Stimulated activated naive B cell treated with anti-CD40 and anti-IgM and Interleukin-4, amounts not matched to agents 10 μg/mL and 1 μg/mL and 100 μg/mL, for 72 hours (primary cell): ENCODE measurements at regions not wholly inside any gene's neighbourhood (a gene's known extent, or its start where the extent isn't known, plus 50 kb on each side); places are given as distances from the start of the nearest gene placed in this dataset.

Source experiments
- ATAC-seq, 2 donors: fragments of 150-1000 bp; cut with Tn5 transposase; replicated peaks; 2 replicates each; pipeline ENCODE4 v1.10.0; 2021; ENCODE audit warnings: moderate library complexity in 1 of 2
- DNase-seq: peaks from one replicate; pipeline ENCODE4 v3.0.0; 2021
- H3K27ac Mint-ChIP-seq: one replicate; pipeline ENCODE4 v1.8.0; 2022; ENCODE audit warnings: mild to moderate bottlenecking, mixed read lengths
- H3K27me3 Mint-ChIP-seq, 2 donors: one replicate each; pipeline ENCODE4 v1.8.0; 2022; ENCODE audit warnings: mixed read lengths in 2 of 2
- H3K36me3 Mint-ChIP-seq, 2 donors: one replicate each; pipeline ENCODE4 v1.8.0; 2022; ENCODE audit warnings: mixed read lengths in 2 of 2, mild to moderate bottlenecking in 1 of 2
- H3K4me1 Mint-ChIP-seq, 2 donors: one replicate each; pipeline ENCODE4 v1.8.0; 2022; ENCODE audit warnings: mixed read lengths in 2 of 2, mild to moderate bottlenecking in 1 of 2
- H3K4me3 Mint-ChIP-seq, 2 donors: one replicate each; pipeline ENCODE4 v1.8.0; 2022; ENCODE audit warnings: mild to moderate bottlenecking in 2 of 2, mixed read lengths in 2 of 2, moderate library complexity in 1 of 2
- H3K9me3 Mint-ChIP-seq, 2 donors: one replicate each; pipeline ENCODE4 v1.8.0; 2022; ENCODE audit warnings: mixed read lengths in 2 of 2, mild to moderate bottlenecking in 1 of 2

- Mint-ChIP-seq H3K27ac (no peak overlapping the region), H3K36me3 (no peaks in the 10 kb centered on the region), H3K27me3 (peaks cover 63 to 68% of the 10 kb centered on the region in 2 donors), H3K4me1 (no peaks in the 10 kb centered on the region), H3K4me3 (no peak overlapping the region), H3K9me3 (no peaks in the 10 kb centered on the region)
- DNase-seq (no peak), ATAC-seq (no peak)
These were observed 220.7 kb downstream of the ENGASE start for GRCh38 chr17:79295307-79295706.

DNA sequence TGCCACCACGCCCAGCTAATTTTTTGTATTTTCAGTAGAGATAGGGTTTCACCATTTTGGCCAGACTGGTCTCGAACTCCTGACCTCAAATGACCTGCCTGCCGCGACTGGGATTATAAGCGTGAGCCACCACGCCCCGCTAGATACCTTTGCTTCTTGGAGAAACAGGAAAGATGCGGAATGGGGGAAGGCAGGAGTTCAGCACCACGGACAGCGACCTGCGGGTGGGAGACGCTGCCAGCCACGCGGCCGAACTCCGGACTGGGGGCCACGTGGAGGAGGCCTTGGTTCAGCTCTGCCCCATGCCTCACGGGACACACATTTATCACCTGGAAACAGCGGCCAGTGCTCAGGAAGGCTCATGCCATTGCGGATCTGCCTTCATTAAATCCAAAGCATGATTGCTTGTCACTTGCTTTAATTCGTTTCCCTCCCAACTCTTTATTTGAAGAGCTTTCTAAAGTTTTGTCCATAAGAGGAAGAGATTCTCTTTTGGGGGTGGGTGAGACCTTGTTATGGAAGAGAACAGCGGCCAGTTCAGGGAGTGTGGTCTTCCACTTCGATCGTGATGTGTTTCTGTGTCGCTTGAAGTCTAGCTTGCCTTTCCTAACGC lies 219.9 kb downstream of the ENGASE start:
- H3K27me3 Mint-ChIP-seq, result peaks cover 64 to 65% of the 10 kb centered on the region in 2 donors
- H3K27ac Mint-ChIP-seq, result no peak overlapping the region
- no peak for DNase-seq

GRCh38 chr17:79292501-79292900 lies 217.9 kb downstream of the ENGASE start:
- ATAC-seq (no peak), DNase-seq (no peak)
- Mint-ChIP-seq H3K27ac (no peak overlapping the region), H3K4me1 (no peaks in the 10 kb centered on the region), H3K4me3 (no peak overlapping the region), H3K36me3 (no peaks in the 10 kb centered on the region), H3K9me3 (no peaks in the 10 kb centered on the region), H3K27me3 (peaks cover 68 to 70% of the 10 kb centered on the region in 2 donors)

More for the DNA sequence above, 219.9 kb downstream of the ENGASE start:
- H3K9me3 Mint-ChIP-seq, result no peaks in the 10 kb centered on the region
- no peak overlapping the region for H3K4me3 Mint-ChIP-seq
- ATAC-seq, result no peak
- H3K4me1 Mint-ChIP-seq, result no peaks in the 10 kb centered on the region
- H3K36me3 Mint-ChIP-seq, result no peaks in the 10 kb centered on the region

DNA sequence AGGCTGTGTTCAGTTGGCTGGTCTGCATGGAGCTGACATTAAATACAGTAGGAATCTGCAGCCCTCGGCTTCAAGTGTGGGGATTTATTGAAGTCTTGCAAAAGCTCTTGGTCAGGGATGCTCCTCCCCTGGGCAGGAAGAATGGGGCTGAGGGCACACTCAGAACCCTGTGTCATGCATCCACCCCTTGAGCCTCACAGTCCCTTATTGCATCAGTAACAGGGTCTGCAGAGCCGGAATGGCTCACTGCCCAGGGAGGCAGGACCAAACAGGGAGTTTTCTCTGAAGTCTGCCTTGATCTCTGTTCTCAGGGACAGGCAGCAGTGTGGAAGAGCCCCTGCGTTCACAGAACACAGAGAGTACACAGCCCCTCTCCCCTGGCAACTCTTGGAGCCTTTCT lies 216.8 kb downstream of the ENGASE start:
- peaks cover 61 to 68% of the 10 kb centered on the region in 2 donors for H3K27me3 Mint-ChIP-seq
- no peaks in the 10 kb centered on the region for H3K9me3 Mint-ChIP-seq
- H3K4me3 Mint-ChIP-seq, result no peak overlapping the region
- ATAC-seq (no peak), DNase-seq (no peak)
- no peaks in the 10 kb centered on the region for H3K36me3 Mint-ChIP-seq
- no peak overlapping the region for H3K27ac Mint-ChIP-seq
- peaks cover 0 to 1% of the 10 kb centered on the region in 2 donors for H3K4me1 Mint-ChIP-seq

DNA sequence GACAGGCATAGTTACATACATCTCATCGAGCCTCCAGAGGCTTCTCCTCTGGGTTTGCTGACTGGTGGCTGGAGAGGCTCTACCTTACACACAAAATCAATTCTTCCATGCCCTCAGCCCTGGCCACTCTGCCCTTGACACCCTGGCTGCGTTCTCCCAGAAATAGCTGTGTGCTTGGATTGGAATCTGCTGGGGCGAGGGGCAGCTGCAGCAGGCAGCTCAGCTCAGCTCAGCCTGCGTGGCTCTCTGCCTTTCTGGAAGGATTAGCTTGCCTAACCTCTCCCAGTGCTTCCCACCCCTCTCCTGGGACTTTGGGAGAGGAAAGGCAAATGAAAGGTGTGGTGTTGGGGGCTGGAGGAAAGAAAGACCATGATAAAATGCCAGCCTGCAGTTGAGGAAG lies 216.1 kb downstream of the ENGASE start:
- H3K27me3 Mint-ChIP-seq, result peaks cover 60 to 69% of the 10 kb centered on the region in 2 donors
- peaks cover 0 to 3% of the 10 kb centered on the region in 2 donors for H3K4me1 Mint-ChIP-seq
- ATAC-seq, result no peak
- H3K36me3 Mint-ChIP-seq, result no peaks in the 10 kb centered on the region
- H3K9me3 Mint-ChIP-seq, result no peaks in the 10 kb centered on the region
- no peak overlapping the region for H3K27ac Mint-ChIP-seq
- H3K4me3 Mint-ChIP-seq, result no peak overlapping the region
- DNase-seq, result no peak

- Mint-ChIP-seq H3K27me3 (peaks cover 52 to 60% of the 10 kb centered on the region in 2 donors), H3K9me3 (no peaks in the 10 kb centered on the region), H3K4me1 (peaks cover 0 to 3% of the 10 kb centered on the region in 2 donors), H3K4me3 (no peak overlapping the region), H3K27ac (no peak overlapping the region), H3K36me3 (no peaks in the 10 kb centered on the region)
- ATAC-seq, result no peak
- no peak for DNase-seq
These were observed 214.3 kb downstream of the ENGASE start for GRCh38 chr17:79288950-79289349.

GRCh38 chr17:79286440-79286839 lies 211.8 kb downstream of the ENGASE start:
- Mint-ChIP-seq H3K36me3 (no peaks in the 10 kb centered on the region), H3K27ac (no peak overlapping the region), H3K4me3 (no peak overlapping the region), H3K9me3 (no peaks in the 10 kb centered on the region), H3K4me1 (peaks cover 0 to 3% of the 10 kb centered on the region in 2 donors), H3K27me3 (peaks cover 43 to 53% of the 10 kb centered on the region in 2 donors)
- ATAC-seq (no peak), DNase-seq (no peak)

DNA sequence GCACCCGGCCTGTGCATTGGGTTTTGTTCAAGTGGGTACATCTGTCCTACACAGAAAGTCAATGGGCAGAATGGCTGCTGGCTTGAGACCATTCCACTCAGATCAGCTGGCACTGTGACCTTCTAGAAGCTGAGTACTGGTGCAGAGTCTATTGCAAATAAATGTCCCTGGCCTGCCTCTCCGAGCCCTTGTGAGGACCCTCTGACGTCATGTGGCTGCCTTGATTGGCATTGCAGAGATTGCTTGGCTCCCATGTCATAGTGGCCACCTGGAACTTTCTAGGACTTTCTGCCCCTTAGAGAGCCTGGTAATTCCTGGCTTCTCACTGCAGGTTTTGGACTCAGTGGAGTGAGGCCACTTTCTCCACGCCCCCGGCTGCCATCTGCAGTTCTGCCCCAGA lies 211.3 kb downstream of the ENGASE start:
- no peak for DNase-seq
- Mint-ChIP-seq H3K4me3 (no peak overlapping the region), H3K9me3 (no peaks in the 10 kb centered on the region), H3K36me3 (no peaks in the 10 kb centered on the region), H3K4me1 (peaks cover 0 to 3% of the 10 kb centered on the region in 2 donors), H3K27ac (no peak overlapping the region), H3K27me3 (peaks cover 39 to 50% of the 10 kb centered on the region in 2 donors)
- peak in 1 of 2 donors; percentile 41 for ATAC-seq

DNA sequence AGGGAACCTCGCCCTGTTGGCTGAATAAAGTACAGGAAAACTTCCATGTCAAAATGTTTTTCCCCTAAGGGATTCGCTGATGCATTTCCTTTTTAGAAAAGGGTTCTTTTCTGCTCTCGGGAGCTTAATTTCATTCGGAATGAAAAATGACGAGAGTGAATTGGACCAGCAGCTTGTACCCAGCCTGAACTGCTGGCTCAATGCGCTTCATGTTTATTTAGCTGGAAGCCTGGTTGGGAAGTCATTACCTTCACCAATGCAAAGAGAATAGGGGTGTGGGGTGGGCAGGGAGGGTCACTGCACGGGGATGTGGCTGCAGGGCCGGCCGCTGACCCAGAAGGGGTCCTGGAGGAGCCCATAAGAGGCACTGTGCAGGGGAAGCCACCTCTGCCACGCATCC lies 207.7 kb downstream of the ENGASE start:
- H3K36me3 Mint-ChIP-seq, result no peaks in the 10 kb centered on the region
- no peaks in the 10 kb centered on the region for H3K9me3 Mint-ChIP-seq
- peaks cover 0 to 3% of the 10 kb centered on the region in 2 donors for H3K4me1 Mint-ChIP-seq
- DNase-seq (no peak), ATAC-seq (no peak)
- H3K27me3 Mint-ChIP-seq, result peaks cover 17 to 24% of the 10 kb centered on the region in 2 donors
- H3K27ac Mint-ChIP-seq, result no peak overlapping the region
- H3K4me3 Mint-ChIP-seq, result no peak overlapping the region

DNA sequence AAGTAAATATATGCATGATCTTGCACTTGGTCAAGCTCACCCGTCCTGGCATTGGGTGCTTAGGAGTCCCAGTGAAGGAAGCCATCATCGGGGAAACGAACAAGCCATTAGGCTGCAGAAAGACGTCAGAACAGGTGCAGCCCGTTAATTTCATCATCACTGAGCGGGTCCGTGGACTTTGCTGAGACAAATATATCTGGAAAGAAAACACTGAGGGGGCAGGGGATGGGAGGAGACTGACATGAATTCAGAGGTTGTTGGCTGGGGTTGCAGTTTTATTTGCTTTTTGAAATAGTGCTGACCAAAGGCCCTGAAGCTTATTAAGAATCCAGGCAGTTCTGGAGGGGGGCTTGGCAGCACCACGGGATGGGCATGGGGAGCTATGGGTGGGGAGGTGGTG lies 207.2 kb downstream of the ENGASE start:
- Mint-ChIP-seq H3K9me3 (no peaks in the 10 kb centered on the region), H3K36me3 (no peaks in the 10 kb centered on the region), H3K27me3 (peaks cover 14 to 24% of the 10 kb centered on the region in 2 donors), H3K27ac (no peak overlapping the region), H3K4me3 (no peak overlapping the region), H3K4me1 (peaks cover 0 to 3% of the 10 kb centered on the region in 2 donors)
- no peak for ATAC-seq
- no peak for DNase-seq

GRCh38 chr17:79280866-79281572 lies 206.4 kb downstream of the ENGASE start:
- DNase-seq (no peak), ATAC-seq (no peak)
- peaks cover 7 to 17% of the 10 kb centered on the region in 2 donors for H3K27me3 Mint-ChIP-seq
- no peak overlapping the region for H3K27ac Mint-ChIP-seq
- H3K4me1 Mint-ChIP-seq, result no peaks in the 10 kb centered on the region
- H3K4me3 Mint-ChIP-seq, result no peak overlapping the region
- no peaks in the 10 kb centered on the region for H3K36me3 Mint-ChIP-seq
- no peaks in the 10 kb centered on the region for H3K9me3 Mint-ChIP-seq

GRCh38 chr17:79280010-79280409 lies 205.4 kb downstream of the ENGASE start:
- H3K27ac Mint-ChIP-seq, result no peak overlapping the region
- DNase-seq, result no peak
- peaks cover 0 to 3% of the 10 kb centered on the region in 2 donors for H3K4me1 Mint-ChIP-seq
- H3K4me3 Mint-ChIP-seq, result no peak overlapping the region
- ATAC-seq, result no peak
- no peaks in the 10 kb centered on the region for H3K9me3 Mint-ChIP-seq
- H3K36me3 Mint-ChIP-seq, result no peaks in the 10 kb centered on the region
- H3K27me3 Mint-ChIP-seq, result peaks cover 12 to 16% of the 10 kb centered on the region in 2 donors

DNA sequence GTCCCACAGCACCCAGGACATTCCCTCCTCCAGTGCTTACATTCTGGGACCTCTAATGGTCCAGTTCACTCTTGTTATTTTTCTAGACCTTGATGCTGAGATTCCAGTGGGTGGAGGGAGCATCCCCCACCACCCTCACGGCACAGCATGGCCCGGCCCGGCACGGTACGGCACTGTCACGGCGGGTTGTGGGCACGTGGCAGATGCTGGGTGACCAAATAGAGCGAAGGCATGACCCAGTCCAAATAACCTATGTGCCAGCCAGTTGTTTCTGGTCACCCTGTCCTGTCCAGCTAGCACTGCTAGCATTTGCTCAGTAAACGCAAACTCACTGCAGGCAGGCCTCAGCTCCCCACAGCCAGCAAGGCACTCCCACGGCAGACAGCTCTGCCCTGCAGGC lies 204.7 kb downstream of the ENGASE start:
- H3K27ac Mint-ChIP-seq, result no peak overlapping the region
- ATAC-seq, result no peak
- no peak overlapping the region for H3K4me3 Mint-ChIP-seq
- H3K36me3 Mint-ChIP-seq, result no peaks in the 10 kb centered on the region
- DNase-seq, result no peak
- no peaks in the 10 kb centered on the region for H3K9me3 Mint-ChIP-seq
- H3K27me3 Mint-ChIP-seq, result peaks cover 16 to 17% of the 10 kb centered on the region in 2 donors
- H3K4me1 Mint-ChIP-seq, result peaks cover 0 to 4% of the 10 kb centered on the region in 2 donors

GRCh38 chr17:79276821-79277220 lies 202.2 kb downstream of the ENGASE start:
- Mint-ChIP-seq H3K4me1 (peaks cover 0 to 4% of the 10 kb centered on the region in 2 donors), H3K9me3 (no peaks in the 10 kb centered on the region), H3K27me3 (peaks cover 21 to 25% of the 10 kb centered on the region in 2 donors), H3K4me3 (no peak overlapping the region), H3K27ac (no peak overlapping the region), H3K36me3 (no peaks in the 10 kb centered on the region)
- ATAC-seq (no peak), DNase-seq (no peak)

GRCh38 chr17:79273660-79274059 lies 199.0 kb downstream of the ENGASE start:
- H3K36me3 Mint-ChIP-seq, result no peaks in the 10 kb centered on the region
- no peak overlapping the region for H3K4me3 Mint-ChIP-seq
- ATAC-seq, result no peak
- peaks cover 43 to 46% of the 10 kb centered on the region in 2 donors for H3K27me3 Mint-ChIP-seq
- DNase-seq, result no peak
- H3K9me3 Mint-ChIP-seq, result no peaks in the 10 kb centered on the region
- H3K4me1 Mint-ChIP-seq, result peaks cover 0 to 7% of the 10 kb centered on the region in 2 donors
- no peak overlapping the region for H3K27ac Mint-ChIP-seq
